Ovary (tissue), 3 donors: ENCODE measurements at regions not wholly inside any gene's neighbourhood (a gene's known extent, or its start where the extent isn't known, plus 50 kb on each side); places are given as distances from the start of the nearest gene placed in this dataset.

Source experiments
- EP300 ChIP-seq: sonication (generic); formaldehyde crosslinking; IDR thresholded peaks from one replicate; pipeline ENCODE4 v1.6.1; 2017; ENCODE audit warnings: antibody characterized with exemption
- POLR2A ChIP-seq: fragments of 450-650 bp; IDR thresholded peaks from one replicate; pipeline ENCODE4 v1.6.1; 2017; ENCODE audit warnings: antibody characterized with exemption, mild to moderate bottlenecking, moderate library complexity
- TF ChIP-seq, protein P1 (sequence below), 3 donors: fragments of 450-650 bp in 2 of 3; fragments of 200-600 bp in 1 of 3; IDR thresholded peaks; one replicate each; pipeline versions ENCODE4 v1.5.1 to v1.8.0; 2016 to 2022; ENCODE audit warnings: antibody characterized with exemption in 3 of 3, mild to moderate bottlenecking in 1 of 3
- donor health status: DM: no; HTN: no; CAD: no.

DNA sequence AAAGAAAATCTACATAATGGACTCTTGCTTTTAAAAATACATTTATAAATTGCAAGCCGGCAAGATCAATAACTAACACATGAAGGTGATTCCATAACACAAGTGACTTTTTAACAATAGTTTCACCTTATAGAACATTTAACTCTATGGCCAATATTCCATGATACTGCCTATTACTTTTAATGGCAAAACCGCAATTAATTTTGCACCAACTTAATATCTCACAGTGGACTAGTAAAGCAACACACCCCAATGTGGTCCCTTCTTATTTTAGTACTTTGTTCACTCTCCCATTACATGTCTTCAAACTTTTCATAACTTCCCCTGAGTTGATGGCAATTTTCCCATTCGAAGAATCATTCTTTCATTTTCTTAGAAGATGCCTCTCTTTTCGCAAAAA is 351.6 kb upstream of the F9 start:
- TF ChIP-seq POLR2A (no peak), EP300 (no peak)
- TF ChIP-seq, protein P1, sequence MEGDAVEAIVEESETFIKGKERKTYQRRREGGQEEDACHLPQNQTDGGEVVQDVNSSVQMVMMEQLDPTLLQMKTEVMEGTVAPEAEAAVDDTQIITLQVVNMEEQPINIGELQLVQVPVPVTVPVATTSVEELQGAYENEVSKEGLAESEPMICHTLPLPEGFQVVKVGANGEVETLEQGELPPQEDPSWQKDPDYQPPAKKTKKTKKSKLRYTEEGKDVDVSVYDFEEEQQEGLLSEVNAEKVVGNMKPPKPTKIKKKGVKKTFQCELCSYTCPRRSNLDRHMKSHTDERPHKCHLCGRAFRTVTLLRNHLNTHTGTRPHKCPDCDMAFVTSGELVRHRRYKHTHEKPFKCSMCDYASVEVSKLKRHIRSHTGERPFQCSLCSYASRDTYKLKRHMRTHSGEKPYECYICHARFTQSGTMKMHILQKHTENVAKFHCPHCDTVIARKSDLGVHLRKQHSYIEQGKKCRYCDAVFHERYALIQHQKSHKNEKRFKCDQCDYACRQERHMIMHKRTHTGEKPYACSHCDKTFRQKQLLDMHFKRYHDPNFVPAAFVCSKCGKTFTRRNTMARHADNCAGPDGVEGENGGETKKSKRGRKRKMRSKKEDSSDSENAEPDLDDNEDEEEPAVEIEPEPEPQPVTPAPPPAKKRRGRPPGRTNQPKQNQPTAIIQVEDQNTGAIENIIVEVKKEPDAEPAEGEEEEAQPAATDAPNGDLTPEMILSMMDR (IDR thresholded peaks at IDR 0.05): no peak
